HepG2 (cell line): ENCODE measurements at regions not wholly inside any gene's neighbourhood (a gene's known extent, or its start where the extent isn't known, plus 50 kb on each side); places are given as distances from the start of the nearest gene placed in this dataset.

ENCODE experiments used
- CBX2 ChIP-seq, 2 experiments: fragments of 200-600 bp in 1 of 2; sonication (generic); formaldehyde crosslinking in 1 of 2; IDR thresholded peaks; 2 replicates each; pipeline versions ENCODE4 v1.7.0 to v1.8.1; 2018 to 2022; ENCODE audit warnings: low read depth in 2 of 2, low read length in 1 of 2, mild to moderate bottlenecking in 1 of 2, missing genetic modification reagents in 1 of 2
- CEBPB ChIP-seq: IDR thresholded peaks from 2 replicates; pipeline ENCODE4 v1.6.1; 2011; ENCODE audit warnings: low read depth, low read length, improper control_type of control experiment, borderline replicate concordance
- GATAD1 ChIP-seq: IDR thresholded peaks from 2 replicates; pipeline ENCODE4 v1.6.1; 2016; ENCODE audit warnings: missing genetic modification reagents, missing compliant biosample characterization
- GFI1 ChIP-seq: sonication (generic); formaldehyde crosslinking; IDR thresholded peaks from 2 replicates; pipeline ENCODE4 v1.5.0; 2020; ENCODE audit warnings: missing genetic modification reagents, mild to moderate bottlenecking, borderline replicate concordance
- SRF ChIP-seq: IDR thresholded peaks from 2 replicates; pipeline ENCODE4 v1.6.1; 2011; ENCODE audit warnings: mild to moderate bottlenecking, low read depth, low read length, moderate library complexity
- ZBTB20 ChIP-seq: sonication (generic); formaldehyde crosslinking; IDR thresholded peaks from 2 replicates; pipeline ENCODE4 v1.8.1; 2023; ENCODE audit warnings: missing genetic modification reagents, low read depth, mild to moderate bottlenecking, borderline replicate concordance
- ZBTB40 ChIP-seq, 2 experiments: fragments of 450-650 bp in 1 of 2; sonication (generic) in 1 of 2; formaldehyde crosslinking in 1 of 2; IDR thresholded peaks; 2 replicates each; pipeline versions ENCODE4 v1.6.1 to v1.8.0; 2016 to 2022; ENCODE audit warnings: antibody characterized with exemption in 1 of 2, mild to moderate bottlenecking in 1 of 2, missing genetic modification reagents in 1 of 2
- ZNF263 ChIP-seq: sonication (generic); formaldehyde crosslinking; IDR thresholded peaks from 2 replicates; pipeline ENCODE4 v1.4.0; 2020; ENCODE audit warnings: missing genetic modification reagents
- ZNF329 ChIP-seq: sonication (generic); formaldehyde crosslinking; IDR thresholded peaks from 2 replicates; pipeline ENCODE4 v1.9.0; 2021; ENCODE audit warnings: low read depth, mild to moderate bottlenecking, missing genetic modification reagents
- ZNF614 ChIP-seq: IDR thresholded peaks from 2 replicates; pipeline ENCODE4 v1.6.1; 2018; ENCODE audit warnings: missing biosample characterization, missing genetic modification reagents, inconsistent platforms, borderline replicate concordance
- ZNF839 ChIP-seq: sonication (generic); formaldehyde crosslinking; IDR thresholded peaks from 2 replicates; pipeline ENCODE4 v1.4.0; 2020; ENCODE audit warnings: missing genetic modification reagents, mild to moderate bottlenecking, borderline replicate concordance
- TF ChIP-seq, protein P1 (sequence below), 2 experiments: fragments of 450-650 bp in 1 of 2; sonication (generic) in 1 of 2; formaldehyde crosslinking; IDR thresholded peaks; 2 replicates each; pipeline versions ENCODE4 v1.5.0 to v1.8.0; 2020 to 2022; ENCODE audit warnings: mild to moderate bottlenecking in 1 of 2, missing genetic modification reagents in 1 of 2
- TF ChIP-seq, protein P2 (sequence below): fragments of 450-650 bp; IDR thresholded peaks from 2 replicates; pipeline ENCODE4 v1.6.1; 2017

- TF ChIP-seq GFI1, result no peak
- no peak for TF ChIP-seq ZNF839 (CRISPR knock-in tag)
- no peak for TF ChIP-seq ZNF329
- no peak for TF ChIP-seq GATAD1 (CRISPR knock-in tag)
- TF ChIP-seq ZBTB20 (CRISPR knock-in tag), result no peak
- TF ChIP-seq CEBPB, result peak; percentile 77; the same call in 1 of the 2 replicates
- TF ChIP-seq CBX2 (IDR thresholded peaks at IDR 0.05; ENCODE audit: low read depth, low read length), result no peak
- no peak for TF ChIP-seq CBX2 (CRISPR knock-in tag; IDR thresholded peaks at IDR 0.05; ENCODE audit: low read depth)
- TF ChIP-seq ZBTB40 (IDR thresholded peaks at IDR 0.05), result no peak
- no peak for TF ChIP-seq ZBTB40 (CRISPR knock-in tag; IDR thresholded peaks at IDR 0.05)
- no peak for TF ChIP-seq ZNF263 (CRISPR knock-in tag)
- no peak for TF ChIP-seq SRF
- TF ChIP-seq ZNF614 (CRISPR knock-in tag), result no peak
- TF ChIP-seq, protein P1, sequence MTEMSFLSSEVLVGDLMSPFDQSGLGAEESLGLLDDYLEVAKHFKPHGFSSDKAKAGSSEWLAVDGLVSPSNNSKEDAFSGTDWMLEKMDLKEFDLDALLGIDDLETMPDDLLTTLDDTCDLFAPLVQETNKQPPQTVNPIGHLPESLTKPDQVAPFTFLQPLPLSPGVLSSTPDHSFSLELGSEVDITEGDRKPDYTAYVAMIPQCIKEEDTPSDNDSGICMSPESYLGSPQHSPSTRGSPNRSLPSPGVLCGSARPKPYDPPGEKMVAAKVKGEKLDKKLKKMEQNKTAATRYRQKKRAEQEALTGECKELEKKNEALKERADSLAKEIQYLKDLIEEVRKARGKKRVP (CRISPR knock-in tag; IDR thresholded peaks at IDR 0.05), result no peak
- TF ChIP-seq, protein P2, sequence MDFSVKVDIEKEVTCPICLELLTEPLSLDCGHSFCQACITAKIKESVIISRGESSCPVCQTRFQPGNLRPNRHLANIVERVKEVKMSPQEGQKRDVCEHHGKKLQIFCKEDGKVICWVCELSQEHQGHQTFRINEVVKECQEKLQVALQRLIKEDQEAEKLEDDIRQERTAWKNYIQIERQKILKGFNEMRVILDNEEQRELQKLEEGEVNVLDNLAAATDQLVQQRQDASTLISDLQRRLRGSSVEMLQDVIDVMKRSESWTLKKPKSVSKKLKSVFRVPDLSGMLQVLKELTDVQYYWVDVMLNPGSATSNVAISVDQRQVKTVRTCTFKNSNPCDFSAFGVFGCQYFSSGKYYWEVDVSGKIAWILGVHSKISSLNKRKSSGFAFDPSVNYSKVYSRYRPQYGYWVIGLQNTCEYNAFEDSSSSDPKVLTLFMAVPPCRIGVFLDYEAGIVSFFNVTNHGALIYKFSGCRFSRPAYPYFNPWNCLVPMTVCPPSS, result peak; percentile 85
Measured at GRCh38 chr14:104232070-104232484, 93.7 kb downstream of the KIF26A start (continued).
